Neural cell (in vitro differentiated cells): ENCODE measurements at regions not wholly inside any gene's neighbourhood (a gene's known extent, or its start where the extent isn't known, plus 50 kb on each side); places are given as distances from the start of the nearest gene placed in this dataset.

Source experiments
- H2AFZ ChIP-seq: fragments of 200-600, 300-800 bp; sonication (generic), shearing (Covaris generic); 2 replicates; pipeline ENCODE4 v1.6.0; 2014; ENCODE audit warnings: low read depth, mild to moderate bottlenecking, antibody characterized with exemption, low read length, moderate library complexity
- H3F3A ChIP-seq: fragments of 200-600 bp; shearing (Covaris generic); 2 replicates; pipeline ENCODE4 v1.6.1; 2016; ENCODE audit warnings: mild to moderate bottlenecking, moderate library complexity, mixed read lengths, antibody characterized with exemption, low read length; ENCODE audit not compliant: insufficient read depth, poor library complexity, severe bottlenecking
- H3K27ac ChIP-seq: fragments of 200-600, 300-800 bp; sonication (generic), shearing (Covaris generic); 2 replicates; pipeline ENCODE4 v1.5.1; 2014; ENCODE audit warnings: mild to moderate bottlenecking, low read length, moderate library complexity
- H3K27me3 ChIP-seq: fragments of 300-800, 200-600 bp; sonication (generic), shearing (Covaris generic); 2 replicates; pipeline ENCODE4 v1.6.0; 2014; ENCODE audit warnings: mild to moderate bottlenecking, low read depth, low read length, moderate library complexity; ENCODE audit not compliant: insufficient read depth
- H3K36me3 ChIP-seq: fragments of 300-800, 200-600 bp; sonication (generic), shearing (Covaris generic); 2 replicates; pipeline ENCODE4 v1.5.1; 2014; ENCODE audit warnings: mild to moderate bottlenecking, antibody characterized with exemption, low read length, moderate library complexity; ENCODE audit not compliant: insufficient read depth
- H3K4me2 ChIP-seq: fragments of 300-800, 200-600 bp; sonication (generic), shearing (Covaris generic); 2 replicates; pipeline ENCODE4 v1.6.0; 2014; ENCODE audit warnings: mild to moderate bottlenecking, low read length
- H3K4me3 ChIP-seq: fragments of 300-800, 200-600 bp; sonication (generic), shearing (Covaris generic); 2 replicates; pipeline ENCODE4 v1.5.1; 2014; ENCODE audit warnings: mild to moderate bottlenecking, low read length, moderate library complexity
- H3K79me2 ChIP-seq: fragments of 200-600 bp; shearing (Covaris generic); replicated peaks from 2 replicates; pipeline ENCODE4 v1.6.0; 2014; ENCODE audit warnings: mild to moderate bottlenecking, low read length, moderate library complexity; ENCODE audit not compliant: insufficient read depth
- H3K9ac ChIP-seq: fragments of 300-800, 200-600 bp; sonication (generic), shearing (Covaris generic); 2 replicates; pipeline ENCODE4 v1.6.1; 2016; ENCODE audit warnings: mild to moderate bottlenecking, low read length, mixed read lengths
- H3K9me2 ChIP-seq: fragments of 200-600 bp; shearing (Covaris generic); 2 replicates; pipeline ENCODE4 v1.6.1; 2016; ENCODE audit warnings: mild to moderate bottlenecking, low read length, mixed read lengths; ENCODE audit not compliant: insufficient read depth
- H3K9me3 ChIP-seq: fragments of 200-600, 300-800 bp; sonication (generic), shearing (Covaris generic); 2 replicates; pipeline ENCODE4 v1.6.1; 2016; ENCODE audit warnings: mild to moderate bottlenecking, mixed run types, low read length, moderate library complexity, mixed read lengths
- H4K20me1 ChIP-seq: fragments of 200-600 bp; shearing (Covaris generic); 2 replicates; pipeline ENCODE4 v1.6.1; 2016; ENCODE audit warnings: mild to moderate bottlenecking, mixed run types; ENCODE audit not compliant: insufficient read depth
- CTCF ChIP-seq: fragments of 450-650 bp; IDR thresholded peaks from 2 replicates; pipeline ENCODE4 v1.5.1; 2014; ENCODE audit warnings: antibody characterized with exemption, mild to moderate bottlenecking, moderate library complexity; ENCODE audit not compliant: poor library complexity, severe bottlenecking
- EP300 ChIP-seq: fragments of 450-650 bp; conservative IDR thresholded peaks from 2 replicates; pipeline ENCODE4 v1.6.1; 2014; ENCODE audit warnings: antibody characterized with exemption, mild to moderate bottlenecking, moderate library complexity; ENCODE audit not compliant: poor library complexity, severe bottlenecking
- EZH2 ChIP-seq: fragments of 200-600, 300-800 bp; shearing (Covaris generic), sonication (generic); IDR thresholded peaks from 2 replicates; pipeline ENCODE4 v1.6.1; 2014; ENCODE audit warnings: antibody characterized with exemption, low read length, borderline replicate concordance, mild to moderate bottlenecking; ENCODE audit not compliant: insufficient read depth, poor library complexity, severe bottlenecking
- MXI1 ChIP-seq: fragments of 450-650 bp; conservative IDR thresholded peaks from 2 replicates; pipeline ENCODE4 v1.6.1; 2014; ENCODE audit warnings: antibody characterized with exemption, mild to moderate bottlenecking; ENCODE audit not compliant: poor library complexity, severe bottlenecking
- POLR2AphosphoS5 ChIP-seq: IDR thresholded peaks from 2 replicates; pipeline ENCODE4 v1.6.1; 2012
- RAD21 ChIP-seq: fragments of 450-650 bp; conservative IDR thresholded peaks from 2 replicates; pipeline ENCODE4 v1.6.1; 2014; ENCODE audit warnings: antibody characterized with exemption, mild to moderate bottlenecking, moderate library complexity
- SMC3 ChIP-seq: fragments of 450-650 bp; conservative IDR thresholded peaks from 2 replicates; pipeline ENCODE4 v1.6.1; 2014; ENCODE audit warnings: antibody characterized with exemption, mild to moderate bottlenecking, moderate library complexity; ENCODE audit not compliant: poor library complexity
- TAF1 ChIP-seq: IDR thresholded peaks from 2 replicates; pipeline ENCODE4 v1.6.1; 2012; ENCODE audit warnings: low read depth
- TF ChIP-seq, protein P1 (sequence below): IDR thresholded peaks from 2 replicates; pipeline ENCODE4 v1.6.1; 2012; ENCODE audit warnings: borderline replicate concordance

DNA sequence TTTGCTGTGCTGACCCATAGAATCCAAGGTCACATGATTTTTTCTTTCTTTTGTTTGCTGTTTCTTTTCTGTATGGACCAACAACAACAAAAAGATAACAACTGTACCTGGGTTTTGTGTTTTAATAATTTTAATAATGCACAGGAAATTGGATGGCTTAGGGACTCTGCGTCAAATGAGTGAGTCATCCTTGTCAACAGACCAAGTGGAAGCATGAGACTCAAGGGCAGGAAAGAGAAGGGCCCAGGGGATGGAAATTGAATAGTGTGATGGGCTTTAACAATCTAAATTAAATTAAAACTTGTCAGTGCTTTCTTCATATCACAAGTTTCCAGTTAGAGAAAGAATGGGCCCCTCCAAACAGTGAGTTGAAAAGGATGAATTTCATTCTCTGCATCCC, 413.0 kb downstream of the PREX1 start:
- TF ChIP-seq SMC3 (no peak), RAD21 (no peak), EP300 (no peak)
- no peak overlapping the region for H3K27ac ChIP-seq
- H3F3A ChIP-seq: no peaks in the 10 kb centered on the region
- H3K79me2 ChIP-seq: no peaks in the 10 kb centered on the region
- no peaks in the 10 kb centered on the region for H3K36me3 ChIP-seq
- H3K9me3 ChIP-seq: no peaks in the 10 kb centered on the region
- H4K20me1 ChIP-seq: no peaks in the 10 kb centered on the region
- no peaks in the 10 kb centered on the region for H3K9me2 ChIP-seq
- no peaks in the 10 kb centered on the region for H3K27me3 ChIP-seq
- H3K4me2 ChIP-seq: no peak overlapping the region
- H3K4me3 ChIP-seq: no peak overlapping the region
- no peak overlapping the region for H3K9ac ChIP-seq
- no peak overlapping the region for H2AFZ ChIP-seq

DNA sequence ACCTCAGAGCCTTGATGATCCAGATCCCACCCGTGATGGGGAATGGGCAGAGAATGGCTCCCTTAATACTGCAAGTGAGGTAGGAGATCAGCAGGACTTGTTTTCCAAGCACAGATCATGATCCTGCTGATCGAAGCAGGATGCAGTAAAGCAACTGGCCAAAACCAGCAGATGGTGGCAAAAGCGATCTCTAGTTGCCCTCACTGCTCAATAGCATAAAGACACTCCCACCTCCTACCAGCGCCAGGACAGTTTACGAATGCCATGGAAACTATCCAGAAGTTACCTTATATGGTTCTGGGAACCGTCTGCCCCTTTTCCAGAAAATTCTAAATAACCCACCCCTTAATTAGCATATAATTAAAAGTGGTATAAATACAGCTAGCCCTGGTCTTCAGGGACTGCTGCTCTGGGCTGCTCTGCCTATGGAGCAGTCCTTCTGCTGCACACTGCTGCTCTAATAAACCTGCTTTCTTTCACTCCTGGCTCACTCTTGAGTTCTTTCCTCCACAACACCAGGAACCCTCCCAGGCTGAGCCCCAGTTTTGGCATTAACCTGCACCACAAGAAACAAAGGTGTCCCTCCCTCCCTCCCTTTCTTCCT, 415.8 kb downstream of the PREX1 start:
- H4K20me1 ChIP-seq: no peaks in the 10 kb centered on the region
- no peak overlapping the region for H3K27ac ChIP-seq
- TF ChIP-seq TAF1 (no peak), EZH2 (no peak), EP300 (no peak), SMC3 (no peak), POLR2AphosphoS5 (no peak), CTCF (no peak), RAD21 (no peak), MXI1 (no peak)
- TF ChIP-seq, protein P1, sequence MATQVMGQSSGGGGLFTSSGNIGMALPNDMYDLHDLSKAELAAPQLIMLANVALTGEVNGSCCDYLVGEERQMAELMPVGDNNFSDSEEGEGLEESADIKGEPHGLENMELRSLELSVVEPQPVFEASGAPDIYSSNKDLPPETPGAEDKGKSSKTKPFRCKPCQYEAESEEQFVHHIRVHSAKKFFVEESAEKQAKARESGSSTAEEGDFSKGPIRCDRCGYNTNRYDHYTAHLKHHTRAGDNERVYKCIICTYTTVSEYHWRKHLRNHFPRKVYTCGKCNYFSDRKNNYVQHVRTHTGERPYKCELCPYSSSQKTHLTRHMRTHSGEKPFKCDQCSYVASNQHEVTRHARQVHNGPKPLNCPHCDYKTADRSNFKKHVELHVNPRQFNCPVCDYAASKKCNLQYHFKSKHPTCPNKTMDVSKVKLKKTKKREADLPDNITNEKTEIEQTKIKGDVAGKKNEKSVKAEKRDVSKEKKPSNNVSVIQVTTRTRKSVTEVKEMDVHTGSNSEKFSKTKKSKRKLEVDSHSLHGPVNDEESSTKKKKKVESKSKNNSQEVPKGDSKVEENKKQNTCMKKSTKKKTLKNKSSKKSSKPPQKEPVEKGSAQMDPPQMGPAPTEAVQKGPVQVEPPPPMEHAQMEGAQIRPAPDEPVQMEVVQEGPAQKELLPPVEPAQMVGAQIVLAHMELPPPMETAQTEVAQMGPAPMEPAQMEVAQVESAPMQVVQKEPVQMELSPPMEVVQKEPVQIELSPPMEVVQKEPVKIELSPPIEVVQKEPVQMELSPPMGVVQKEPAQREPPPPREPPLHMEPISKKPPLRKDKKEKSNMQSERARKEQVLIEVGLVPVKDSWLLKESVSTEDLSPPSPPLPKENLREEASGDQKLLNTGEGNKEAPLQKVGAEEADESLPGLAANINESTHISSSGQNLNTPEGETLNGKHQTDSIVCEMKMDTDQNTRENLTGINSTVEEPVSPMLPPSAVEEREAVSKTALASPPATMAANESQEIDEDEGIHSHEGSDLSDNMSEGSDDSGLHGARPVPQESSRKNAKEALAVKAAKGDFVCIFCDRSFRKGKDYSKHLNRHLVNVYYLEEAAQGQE: no peak
- H3K4me3 ChIP-seq: no peak overlapping the region
- H3K27me3 ChIP-seq: no peaks in the 10 kb centered on the region
- no peaks in the 10 kb centered on the region for H3K79me2 ChIP-seq
- no peaks in the 10 kb centered on the region for H3K36me3 ChIP-seq
- no peaks in the 10 kb centered on the region for H3F3A ChIP-seq
- H3K9me2 ChIP-seq: no peaks in the 10 kb centered on the region
- H3K9me3 ChIP-seq: no peaks in the 10 kb centered on the region
- no peak overlapping the region for H3K9ac ChIP-seq
- H2AFZ ChIP-seq: no peak overlapping the region
- H3K4me2 ChIP-seq: no peak overlapping the region

DNA sequence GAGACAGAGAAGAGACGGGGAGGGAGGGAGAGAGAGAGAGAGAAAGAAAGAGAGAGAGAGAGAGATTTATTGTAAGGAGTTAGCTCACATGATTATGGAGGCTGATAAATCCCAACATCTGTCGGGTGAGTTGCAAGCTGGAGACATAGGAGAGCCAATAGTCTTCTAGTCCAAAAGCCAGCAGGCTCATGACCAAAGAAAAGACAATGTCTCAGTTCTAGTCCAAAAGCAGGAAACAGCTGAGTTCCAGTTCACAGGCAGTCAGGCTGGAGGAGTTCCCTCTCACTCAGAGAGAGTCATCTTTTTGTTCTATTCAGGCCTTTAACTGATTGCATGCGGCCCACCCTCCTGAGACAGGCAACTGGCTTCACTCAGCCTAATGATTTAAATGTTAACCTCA, 416.6 kb downstream of the PREX1 start:
- Histone ChIP-seq H3K9me2 (no peaks in the 10 kb centered on the region), H3K4me2 (no peak overlapping the region), H3K4me3 (no peak overlapping the region), H3K36me3 (no peaks in the 10 kb centered on the region), H3K9ac (no peak overlapping the region), H3K79me2 (no peaks in the 10 kb centered on the region), H3K27ac (no peak overlapping the region), H4K20me1 (no peaks in the 10 kb centered on the region), H3K9me3 (no peaks in the 10 kb centered on the region), H3F3A (no peaks in the 10 kb centered on the region), H2AFZ (no peak overlapping the region), H3K27me3 (no peaks in the 10 kb centered on the region)
- TF ChIP-seq TAF1 (no peak), MXI1 (no peak), EZH2 (no peak), POLR2AphosphoS5 (no peak), SMC3 (no peak), CTCF (no peak), EP300 (no peak), RAD21 (no peak)
- TF ChIP-seq, protein P1: no peak
